ENCODE measurements at regions not wholly inside any gene's neighbourhood (a gene's known extent, or its start where the extent isn't known, plus 50 kb on each side); places are given as distances from the start of the nearest gene placed in this dataset.

GRCh38 chr14:38775986-38776385, 327.0 kb downstream of the SEC23A start:
- no peak for DNase-seq (ENCODE audit: low spot score)

GRCh38 chr14:38774162-38774561, 328.9 kb downstream of the SEC23A start:
- DNase-seq (ENCODE audit: low spot score): no peak

GRCh38 chr14:38770251-38770650, 332.8 kb downstream of the SEC23A start:
- DNase-seq (ENCODE audit: low spot score): no peak

GRCh38 chr14:38762845-38763244, 340.2 kb downstream of the SEC23A start:
- DNase-seq (ENCODE audit: low spot score): no peak

GRCh38 chr14:38762426-38762825, 340.6 kb downstream of the SEC23A start:
- DNase-seq (ENCODE audit: low spot score): no peak

GRCh38 chr14:38761033-38761432, 342.0 kb downstream of the SEC23A start:
- DNase-seq (ENCODE audit: low spot score): no peak

GRCh38 chr14:38758661-38759060, 344.4 kb downstream of the SEC23A start:
- no peak for DNase-seq (ENCODE audit: low spot score)

- DNase-seq (ENCODE audit: low spot score): no peak
Observed at GRCh38 chr14:38755036-38755435, 348.0 kb downstream of the SEC23A start.

- no peak for DNase-seq (ENCODE audit: low spot score)
Observed at GRCh38 chr14:38752750-38753149, 350.3 kb downstream of the SEC23A start.

GRCh38 chr14:38752341-38752740, 350.7 kb downstream of the SEC23A start:
- no peak for DNase-seq (ENCODE audit: low spot score)

GRCh38 chr14:38751459-38751858, 351.6 kb downstream of the SEC23A start:
- no peak for DNase-seq (ENCODE audit: low spot score)

GRCh38 chr14:38749936-38750335, 353.1 kb downstream of the SEC23A start:
- DNase-seq (ENCODE audit: low spot score): no peak

- DNase-seq (ENCODE audit: low spot score): no peak
Observed at GRCh38 chr14:38745861-38746260, 357.2 kb downstream of the SEC23A start.

GRCh38 chr14:38743966-38744584, 359.0 kb downstream of the SEC23A start:
- no peak for DNase-seq (ENCODE audit: low spot score)

- DNase-seq (ENCODE audit: low spot score): no peak
Observed at GRCh38 chr14:38737686-38738407, 365.2 kb downstream of the SEC23A start.

GRCh38 chr14:38735005-38735404, 368.0 kb downstream of the SEC23A start:
- no peak for DNase-seq (ENCODE audit: low spot score)

- no peak for DNase-seq (ENCODE audit: low spot score)
Observed at GRCh38 chr14:38731962-38732361, 371.1 kb downstream of the SEC23A start.

GRCh38 chr14:38730420-38730819, 372.6 kb downstream of the SEC23A start:
- DNase-seq (ENCODE audit: low spot score): no peak

GRCh38 chr14:38727731-38728130, 375.3 kb downstream of the SEC23A start:
- DNase-seq (ENCODE audit: low spot score): no peak

- DNase-seq (ENCODE audit: low spot score): no peak
Observed at GRCh38 chr14:38724621-38725020, 378.4 kb downstream of the SEC23A start.

- DNase-seq (ENCODE audit: low spot score): no peak
Observed at GRCh38 chr14:38723959-38724358, 379.1 kb downstream of the SEC23A start.

- no peak for DNase-seq (ENCODE audit: low spot score)
Observed at GRCh38 chr14:38723277-38723676, 379.8 kb downstream of the SEC23A start.

GRCh38 chr14:38721822-38722431, 381.1 kb downstream of the SEC23A start:
- no peak for DNase-seq (ENCODE audit: low spot score)
